ENCODE measurements at regions not wholly inside any gene's neighbourhood (a gene's known extent, or its start where the extent isn't known, plus 50 kb on each side); places are given as distances from the start of the nearest gene placed in this dataset.
"Not testable (repeated sequence)": the region's sequence is repeated elsewhere in the genome, so short reads cannot be mapped to it uniquely, and the experiment has no call there.

DNA sequence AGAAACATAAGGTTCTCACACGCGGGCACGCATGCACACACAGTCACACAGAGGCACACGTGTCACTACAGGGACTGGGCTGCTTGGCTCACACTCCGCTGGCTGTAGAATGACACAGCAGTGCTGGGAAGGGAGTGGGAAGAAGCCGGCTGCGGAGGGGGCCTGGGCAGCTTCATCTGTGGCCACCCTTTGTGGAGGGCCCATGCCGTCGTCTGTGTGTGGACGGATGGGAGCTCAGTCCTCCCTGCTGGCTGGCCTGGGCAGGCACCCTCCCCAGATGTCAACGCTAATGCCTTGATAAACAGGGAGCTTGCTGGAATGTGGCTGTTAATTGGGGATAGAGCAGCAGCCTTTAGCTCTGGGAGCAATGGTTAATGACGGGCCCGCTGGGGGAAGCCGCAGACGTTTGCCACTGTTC, 621.1 kb downstream of the BCOR start:
- Mint-ChIP-seq H3K4me3 (no peak overlapping the region), H3K36me3 (ENCODE audit: low read depth) (no peaks in the 10 kb centered on the region), H3K27ac (no peak overlapping the region), H3K9me3 (no peaks in the 10 kb centered on the region), H3K4me1 (ENCODE audit: low read depth) (peaks cover 22% of the 10 kb centered on the region), H3K27me3 (peaks cover 21% of the 10 kb centered on the region)
- intact Hi-C loops (cut with micrococcal nuclease): no loop called here

- H3K27ac Mint-ChIP-seq: no peak overlapping the region
- no peaks in the 10 kb centered on the region for H3K36me3 Mint-ChIP-seq (ENCODE audit: low read depth)
- intact Hi-C loops (cut with micrococcal nuclease): no loop called here
- H3K4me1 Mint-ChIP-seq (ENCODE audit: low read depth): peaks cover 22% of the 10 kb centered on the region
- no peak overlapping the region for H3K4me3 Mint-ChIP-seq
- H3K27me3 Mint-ChIP-seq: peaks cover 21% of the 10 kb centered on the region
- no peaks in the 10 kb centered on the region for H3K9me3 Mint-ChIP-seq
Measured at GRCh38 chrX:39477031-39477761, 620.6 kb downstream of the BCOR start.

DNA sequence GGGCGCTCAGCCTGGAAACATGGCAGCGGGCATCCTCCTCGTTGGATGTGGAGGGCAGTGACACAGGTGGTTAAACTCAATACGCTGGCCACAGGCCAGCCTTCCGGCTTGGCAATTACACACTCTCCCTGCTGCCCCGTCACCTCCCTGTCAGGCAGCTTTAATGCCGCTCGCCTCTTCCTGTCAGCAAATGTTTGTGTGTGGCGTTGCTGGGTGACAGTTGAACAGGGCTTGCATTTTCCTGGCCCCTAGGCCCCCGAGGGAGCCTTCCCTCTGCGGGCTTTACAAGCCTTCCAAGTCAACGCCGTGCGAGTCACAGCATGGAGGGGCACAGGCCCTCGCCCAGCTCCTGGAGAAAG, 620.0 kb downstream of the BCOR start:
- intact Hi-C loops (cut with micrococcal nuclease): no loop called here
- Mint-ChIP-seq H3K9me3 (no peaks in the 10 kb centered on the region), H3K4me3 (no peak overlapping the region), H3K27me3 (peaks cover 21% of the 10 kb centered on the region), H3K4me1 (ENCODE audit: low read depth) (peaks cover 22% of the 10 kb centered on the region), H3K27ac (no peak overlapping the region), H3K36me3 (ENCODE audit: low read depth) (no peaks in the 10 kb centered on the region)

DNA sequence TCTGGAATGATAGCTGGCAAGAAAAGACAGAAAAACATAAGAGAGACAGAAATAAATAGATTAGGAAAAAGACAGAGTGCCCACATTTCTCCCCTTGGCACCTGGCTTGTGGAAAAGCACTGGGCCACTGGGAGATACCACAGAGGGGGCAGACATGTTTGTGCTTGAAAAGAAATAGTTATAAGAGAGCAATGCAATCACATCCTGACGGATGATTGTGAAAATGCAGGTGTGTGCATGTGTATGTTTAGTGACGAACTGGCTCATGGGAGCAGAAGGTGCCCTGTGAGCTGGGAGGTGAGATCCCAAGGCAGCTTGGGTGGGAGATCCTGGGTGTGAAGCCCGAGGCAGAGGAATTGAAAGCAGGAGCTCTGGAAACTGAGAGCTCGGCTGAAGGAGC, 617.9 kb downstream of the BCOR start:
- intact Hi-C loops (cut with micrococcal nuclease): no loop called here
- Mint-ChIP-seq H3K27me3 (peaks cover 20% of the 10 kb centered on the region), H3K27ac (no peak overlapping the region), H3K36me3 (ENCODE audit: low read depth) (no peaks in the 10 kb centered on the region), H3K9me3 (no peaks in the 10 kb centered on the region), H3K4me1 (ENCODE audit: low read depth) (peaks cover 28% of the 10 kb centered on the region), H3K4me3 (no peak overlapping the region)

- Mint-ChIP-seq H3K27ac (no peak overlapping the region), H3K27me3 (peaks cover 20% of the 10 kb centered on the region), H3K4me3 (no peak overlapping the region), H3K9me3 (no peaks in the 10 kb centered on the region), H3K36me3 (ENCODE audit: low read depth) (no peaks in the 10 kb centered on the region), H3K4me1 (ENCODE audit: low read depth) (peaks cover 20% of the 10 kb centered on the region)
- intact Hi-C loops (cut with micrococcal nuclease): no loop called here
Measured at GRCh38 chrX:39480963-39481362, 616.8 kb downstream of the BCOR start.

DNA sequence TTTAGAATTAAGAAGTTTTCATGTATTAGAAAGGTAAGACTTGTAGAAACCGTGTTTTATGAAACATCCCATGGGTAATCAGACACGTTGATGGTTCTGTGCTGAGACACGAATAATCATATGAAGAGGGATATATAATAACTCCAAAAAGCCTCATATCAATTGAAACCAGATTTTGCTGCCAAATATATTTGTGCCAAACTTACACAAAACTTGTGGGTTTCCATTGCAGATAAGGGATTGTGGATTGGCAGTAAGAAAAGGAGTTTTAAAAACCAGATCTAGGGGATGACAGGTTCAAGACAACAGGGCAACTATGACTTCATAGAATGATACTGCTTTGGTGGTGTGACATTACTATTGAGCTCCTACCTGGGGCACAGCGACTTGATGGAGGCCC, 616.1 kb downstream of the BCOR start:
- no peak overlapping the region for H3K4me3 Mint-ChIP-seq
- peaks cover 20% of the 10 kb centered on the region for H3K4me1 Mint-ChIP-seq (ENCODE audit: low read depth)
- H3K27me3 Mint-ChIP-seq: peaks cover 16% of the 10 kb centered on the region
- H3K36me3 Mint-ChIP-seq (ENCODE audit: low read depth): no peaks in the 10 kb centered on the region
- intact Hi-C loops (cut with micrococcal nuclease): no loop called here
- no peak overlapping the region for H3K27ac Mint-ChIP-seq
- H3K9me3 Mint-ChIP-seq: no peaks in the 10 kb centered on the region

DNA sequence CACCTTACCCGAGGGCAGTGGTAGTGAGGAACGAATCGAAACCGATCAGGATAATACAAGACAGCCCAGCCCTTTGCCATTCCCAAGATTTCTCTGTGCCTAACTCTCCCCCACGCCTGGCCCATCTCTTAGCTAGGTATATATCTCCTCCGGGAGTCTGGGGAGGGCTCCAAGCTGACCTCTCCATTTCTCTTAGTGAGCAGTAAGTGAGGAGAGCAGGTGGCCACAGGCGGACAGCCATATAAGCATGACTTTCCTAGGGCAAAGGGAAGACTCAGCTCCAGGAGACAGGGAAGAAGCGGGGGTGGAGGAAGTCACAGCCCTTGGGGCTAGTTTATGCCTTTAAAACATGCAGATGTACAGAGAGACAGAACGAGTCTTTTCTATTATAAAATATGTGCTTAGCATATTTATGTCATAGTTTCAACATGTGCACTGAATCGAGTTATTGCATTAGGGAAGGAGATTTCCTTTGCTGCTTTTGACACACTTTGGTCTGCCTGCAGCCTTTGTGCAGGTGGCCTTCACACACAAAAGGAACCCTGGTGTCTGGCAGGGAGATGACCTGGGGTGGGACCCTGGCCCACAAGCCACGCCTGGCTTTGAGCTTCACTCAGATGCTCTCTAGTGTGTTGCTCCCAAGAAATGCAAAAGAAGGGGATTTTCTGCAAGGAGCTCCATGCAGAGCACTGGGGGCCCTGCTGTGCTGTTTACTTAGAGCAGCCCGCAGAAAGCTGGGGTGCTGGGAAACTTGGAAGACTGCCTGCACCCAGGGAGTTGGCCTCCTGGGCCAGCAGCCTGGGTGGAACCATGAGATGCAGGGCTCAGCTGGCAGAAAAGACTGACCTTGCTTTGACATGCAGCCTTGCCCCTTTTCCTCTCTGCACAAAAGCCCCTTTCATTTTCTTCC, 613.3 kb downstream of the BCOR start:
- Mint-ChIP-seq H3K27ac (no peak overlapping the region), H3K27me3 (peaks cover 5% of the 10 kb centered on the region), H3K9me3 (no peaks in the 10 kb centered on the region), H3K36me3 (ENCODE audit: low read depth) (no peaks in the 10 kb centered on the region), H3K4me3 (no peak overlapping the region), H3K4me1 (ENCODE audit: low read depth) (peaks cover 36% of the 10 kb centered on the region)
- intact Hi-C loops (cut with micrococcal nuclease): no loop called here

- no peaks in the 10 kb centered on the region for H3K27me3 Mint-ChIP-seq
- H3K4me1 Mint-ChIP-seq (ENCODE audit: low read depth): peaks cover 65% of the 10 kb centered on the region
- H3K36me3 Mint-ChIP-seq (ENCODE audit: low read depth): no peaks in the 10 kb centered on the region
- no peak overlapping the region for H3K27ac Mint-ChIP-seq
- H3K4me3 Mint-ChIP-seq: no peak overlapping the region
- intact Hi-C loops (cut with micrococcal nuclease): no loop called here
- no peaks in the 10 kb centered on the region for H3K9me3 Mint-ChIP-seq
Measured at GRCh38 chrX:39487166-39487968, 610.4 kb downstream of the BCOR start.

DNA sequence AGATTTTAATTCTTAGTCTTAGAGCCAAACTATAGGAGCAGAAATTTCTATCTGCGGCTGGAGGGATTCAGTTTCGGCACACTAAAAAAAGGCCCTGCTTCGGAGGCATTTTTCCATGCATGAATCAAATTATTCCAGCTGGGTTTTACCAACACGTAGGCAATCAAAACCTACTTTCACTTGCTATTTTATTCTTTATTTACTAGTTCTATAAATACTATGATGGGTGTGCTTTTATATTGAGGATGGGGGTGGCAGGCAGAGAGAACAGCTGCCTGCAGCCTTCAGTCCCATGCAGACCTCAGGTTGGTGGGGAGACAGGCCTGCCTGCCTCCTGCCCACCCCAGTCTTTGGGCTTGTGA, 609.8 kb downstream of the BCOR start:
- no peaks in the 10 kb centered on the region for H3K27me3 Mint-ChIP-seq
- intact Hi-C loops (cut with micrococcal nuclease): no loop called here
- H3K27ac Mint-ChIP-seq: no peak overlapping the region
- H3K4me3 Mint-ChIP-seq: no peak overlapping the region
- no peaks in the 10 kb centered on the region for H3K9me3 Mint-ChIP-seq
- no peaks in the 10 kb centered on the region for H3K36me3 Mint-ChIP-seq (ENCODE audit: low read depth)
- peaks cover 71% of the 10 kb centered on the region for H3K4me1 Mint-ChIP-seq (ENCODE audit: low read depth)

GRCh38 chrX:39491548-39492297, 606.0 kb downstream of the BCOR start:
- intact Hi-C loops (cut with micrococcal nuclease): no loop called here
- Mint-ChIP-seq H3K27me3 (peaks cover 2% of the 10 kb centered on the region), H3K9me3 (no peaks in the 10 kb centered on the region), H3K27ac (peak overlapping the region; percentile 74), H3K4me1 (ENCODE audit: low read depth) (peaks cover 54% of the 10 kb centered on the region), H3K4me3 (peak overlapping the region; percentile 39), H3K36me3 (ENCODE audit: low read depth) (no peaks in the 10 kb centered on the region)

- H3K36me3 Mint-ChIP-seq (ENCODE audit: low read depth): no peaks in the 10 kb centered on the region
- no peak overlapping the region for H3K4me3 Mint-ChIP-seq
- intact Hi-C loops (cut with micrococcal nuclease): no loop called here
- H3K4me1 Mint-ChIP-seq (ENCODE audit: low read depth): peaks cover 54% of the 10 kb centered on the region
- H3K27ac Mint-ChIP-seq: peak overlapping the region; percentile 74
- no peaks in the 10 kb centered on the region for H3K9me3 Mint-ChIP-seq
- H3K27me3 Mint-ChIP-seq: peaks cover 4% of the 10 kb centered on the region
Measured at GRCh38 chrX:39492497-39493162, 605.1 kb downstream of the BCOR start.

DNA sequence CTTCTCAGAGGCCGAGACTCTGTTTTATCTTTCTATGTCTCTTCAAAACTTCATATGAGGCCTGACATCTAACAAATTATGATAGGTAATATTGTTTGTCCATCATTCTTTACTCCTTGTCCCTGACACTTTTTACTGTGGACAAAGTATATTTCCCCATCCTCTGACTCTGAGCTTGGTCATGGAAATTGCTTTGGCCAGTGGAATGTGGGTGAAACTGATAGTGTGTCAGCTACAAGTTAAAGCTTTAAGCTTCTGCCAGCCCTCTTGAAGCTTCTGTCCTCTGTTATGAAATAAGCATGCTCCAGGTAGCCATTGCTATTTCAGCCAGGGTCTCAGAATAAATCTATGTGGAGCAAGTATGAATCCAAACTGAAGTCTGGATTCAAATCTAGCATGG, 604.6 kb downstream of the BCOR start:
- Mint-ChIP-seq H3K36me3 (ENCODE audit: low read depth) (no peaks in the 10 kb centered on the region), H3K9me3 (no peaks in the 10 kb centered on the region), H3K27ac (peak overlapping the region; percentile 74), H3K4me3 (no peak overlapping the region), H3K27me3 (peaks cover 4% of the 10 kb centered on the region), H3K4me1 (ENCODE audit: low read depth) (peaks cover 58% of the 10 kb centered on the region)
- intact Hi-C loops (cut with micrococcal nuclease): no loop called here

DNA sequence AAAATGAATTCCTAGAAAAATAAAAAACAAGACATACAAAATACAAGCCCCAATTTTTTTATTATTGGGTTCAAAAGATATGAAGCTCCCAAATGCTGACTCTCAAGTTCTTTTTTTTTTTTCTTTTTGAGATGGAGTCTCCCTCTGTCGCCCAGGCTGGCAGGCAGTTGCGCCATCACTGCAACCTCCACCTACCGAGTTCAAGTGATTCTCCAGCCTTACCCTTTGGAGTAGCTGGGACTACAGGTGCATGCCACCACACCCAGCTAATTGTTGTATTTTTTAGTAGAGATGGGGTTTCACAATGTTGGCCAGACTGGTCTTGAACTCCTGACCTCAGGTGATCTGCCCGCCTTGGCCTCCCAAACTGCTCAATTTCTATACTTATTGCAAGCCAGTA, 600.6 kb downstream of the BCOR start:
- H3K27me3 Mint-ChIP-seq: not testable (repeated sequence)

More for the DNA sequence above, 600.6 kb downstream of the BCOR start:
- peaks cover 30% of the 10 kb centered on the region for H3K4me1 Mint-ChIP-seq (ENCODE audit: low read depth)
- H3K27ac Mint-ChIP-seq; intact Hi-C loops (cut with micrococcal nuclease); H3K36me3 Mint-ChIP-seq (ENCODE audit: low read depth); H3K4me3 Mint-ChIP-seq; H3K9me3 Mint-ChIP-seq: not testable (repeated sequence)
